Progenitor cell of endocrine pancreas (in vitro differentiated cells): ENCODE measurements at regions not wholly inside any gene's neighbourhood (a gene's known extent, or its start where the extent isn't known, plus 50 kb on each side); places are given as distances from the start of the nearest gene placed in this dataset.

ENCODE experiments used
- DNase-seq: peaks from one replicate; pipeline ENCODE4 v3.0.0; 2021; ENCODE audit warnings: low spot score; ENCODE audit not compliant: unreplicated experiment
- H3K27ac Mint-ChIP-seq: 2 replicates; pipeline ENCODE4 v1.8.0; 2021; ENCODE audit warnings: mild to moderate bottlenecking, moderate library complexity, mixed read lengths
- H3K27me3 Mint-ChIP-seq: 2 replicates; pipeline ENCODE4 v1.8.0; 2021; ENCODE audit warnings: mixed read lengths
- H3K36me3 Mint-ChIP-seq: 2 replicates; pipeline ENCODE4 v1.8.0; 2022; ENCODE audit warnings: mixed read lengths; ENCODE audit not compliant: insufficient read depth
- H3K4me1 Mint-ChIP-seq: 2 replicates; pipeline ENCODE4 v1.8.0; 2021; ENCODE audit warnings: low read depth, mixed read lengths
- H3K4me3 Mint-ChIP-seq: 2 replicates; pipeline ENCODE4 v1.8.0; 2021; ENCODE audit warnings: low read depth, mild to moderate bottlenecking, moderate library complexity, mixed read lengths
- H3K9me3 Mint-ChIP-seq: 2 replicates; pipeline ENCODE4 v1.8.0; 2021; ENCODE audit warnings: low read depth, mixed read lengths
- TF ChIP-seq, protein P1 (sequence below): fragments of 200-600 bp; sonication (generic); IDR thresholded peaks from one replicate; pipeline ENCODE4 v1.5.0; 2021; ENCODE audit warnings: antibody characterized with exemption, mild to moderate bottlenecking; ENCODE audit not compliant: unreplicated experiment

GRCh38 chr20:23193801-23194384, 107.8 kb upstream of the CD93 start:
- DNase-seq = no peak
- Mint-ChIP-seq H3K36me3 (no peaks in the 10 kb centered on the region), H3K27ac (no peak overlapping the region), H3K27me3 (peaks cover 19% of the 10 kb centered on the region), H3K4me3 (no peak overlapping the region), H3K9me3 (peaks cover 6% of the 10 kb centered on the region), H3K4me1 (no peaks in the 10 kb centered on the region)
- TF ChIP-seq, protein P1, sequence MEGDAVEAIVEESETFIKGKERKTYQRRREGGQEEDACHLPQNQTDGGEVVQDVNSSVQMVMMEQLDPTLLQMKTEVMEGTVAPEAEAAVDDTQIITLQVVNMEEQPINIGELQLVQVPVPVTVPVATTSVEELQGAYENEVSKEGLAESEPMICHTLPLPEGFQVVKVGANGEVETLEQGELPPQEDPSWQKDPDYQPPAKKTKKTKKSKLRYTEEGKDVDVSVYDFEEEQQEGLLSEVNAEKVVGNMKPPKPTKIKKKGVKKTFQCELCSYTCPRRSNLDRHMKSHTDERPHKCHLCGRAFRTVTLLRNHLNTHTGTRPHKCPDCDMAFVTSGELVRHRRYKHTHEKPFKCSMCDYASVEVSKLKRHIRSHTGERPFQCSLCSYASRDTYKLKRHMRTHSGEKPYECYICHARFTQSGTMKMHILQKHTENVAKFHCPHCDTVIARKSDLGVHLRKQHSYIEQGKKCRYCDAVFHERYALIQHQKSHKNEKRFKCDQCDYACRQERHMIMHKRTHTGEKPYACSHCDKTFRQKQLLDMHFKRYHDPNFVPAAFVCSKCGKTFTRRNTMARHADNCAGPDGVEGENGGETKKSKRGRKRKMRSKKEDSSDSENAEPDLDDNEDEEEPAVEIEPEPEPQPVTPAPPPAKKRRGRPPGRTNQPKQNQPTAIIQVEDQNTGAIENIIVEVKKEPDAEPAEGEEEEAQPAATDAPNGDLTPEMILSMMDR = no peak

- Mint-ChIP-seq H3K27me3 (peaks cover 8% of the 10 kb centered on the region), H3K36me3 (no peaks in the 10 kb centered on the region), H3K4me3 (no peak overlapping the region), H3K9me3 (peaks cover 6% of the 10 kb centered on the region), H3K27ac (no peak overlapping the region), H3K4me1 (no peaks in the 10 kb centered on the region)
- no peak for DNase-seq
- TF ChIP-seq, protein P1 = no peak
Observed at GRCh38 chr20:23192469-23192868, 106.3 kb upstream of the CD93 start.

GRCh38 chr20:23190557-23190956, 104.4 kb upstream of the CD93 start:
- TF ChIP-seq, protein P1 = no peak
- Mint-ChIP-seq H3K27ac (no peak overlapping the region), H3K9me3 (peaks cover under 1% of the 10 kb centered on the region), H3K27me3 (peaks cover 8% of the 10 kb centered on the region), H3K4me3 (no peak overlapping the region), H3K4me1 (no peaks in the 10 kb centered on the region), H3K36me3 (no peaks in the 10 kb centered on the region)
- no peak for DNase-seq

- H3K27ac Mint-ChIP-seq = no peak overlapping the region
Observed at GRCh38 chr20:23189854-23190253, 103.7 kb upstream of the CD93 start.

DNA sequence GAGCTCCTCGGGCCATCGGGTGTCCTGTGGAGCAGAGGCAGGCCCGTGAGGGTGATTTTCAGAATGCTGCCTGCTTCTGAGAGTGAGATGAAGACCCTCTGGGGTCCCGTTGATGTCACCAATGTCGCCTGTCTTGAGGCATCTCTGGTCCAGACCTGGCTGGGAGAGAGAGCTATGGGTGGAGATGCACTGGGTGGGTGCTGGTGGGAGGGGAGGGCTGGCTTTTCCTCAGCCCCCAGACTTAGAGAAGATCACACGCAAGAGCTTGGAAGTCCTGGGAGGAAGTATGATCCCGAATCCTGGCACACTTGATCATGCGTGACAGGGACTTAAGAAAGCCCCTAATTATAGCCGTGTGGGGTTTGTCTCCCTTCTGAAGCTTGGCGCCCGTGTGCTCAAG, 103.2 kb upstream of the CD93 start:
- no peaks in the 10 kb centered on the region for H3K36me3 Mint-ChIP-seq
- H3K27ac Mint-ChIP-seq = no peak overlapping the region
- no peaks in the 10 kb centered on the region for H3K4me1 Mint-ChIP-seq
- peaks cover 6% of the 10 kb centered on the region for H3K9me3 Mint-ChIP-seq
- TF ChIP-seq, protein P1 = no peak
- peaks cover 8% of the 10 kb centered on the region for H3K27me3 Mint-ChIP-seq
- no peak overlapping the region for H3K4me3 Mint-ChIP-seq
- no peak for DNase-seq

More at GRCh38 chr20:23189854-23190253, 103.7 kb upstream of the CD93 start:
- Mint-ChIP-seq H3K36me3 (no peaks in the 10 kb centered on the region), H3K4me3 (no peak overlapping the region), H3K9me3 (peaks cover 1% of the 10 kb centered on the region), H3K27me3 (peaks cover 8% of the 10 kb centered on the region), H3K4me1 (no peaks in the 10 kb centered on the region)
- DNase-seq = no peak
- TF ChIP-seq, protein P1 = no peak
